NOMO-1 treated with DMSO at 0.1 percent for 48 hours (cell line): ENCODE measurements at regions not wholly inside any gene's neighbourhood (a gene's known extent, or its start where the extent isn't known, plus 50 kb on each side); places are given as distances from the start of the nearest gene placed in this dataset.

Experiments
- DNase-seq: peaks from one replicate; lab custom pipeline; 2025; ENCODE audit not compliant: unreplicated experiment; lab: John Stamatoyannopoulos, UW

DNA sequence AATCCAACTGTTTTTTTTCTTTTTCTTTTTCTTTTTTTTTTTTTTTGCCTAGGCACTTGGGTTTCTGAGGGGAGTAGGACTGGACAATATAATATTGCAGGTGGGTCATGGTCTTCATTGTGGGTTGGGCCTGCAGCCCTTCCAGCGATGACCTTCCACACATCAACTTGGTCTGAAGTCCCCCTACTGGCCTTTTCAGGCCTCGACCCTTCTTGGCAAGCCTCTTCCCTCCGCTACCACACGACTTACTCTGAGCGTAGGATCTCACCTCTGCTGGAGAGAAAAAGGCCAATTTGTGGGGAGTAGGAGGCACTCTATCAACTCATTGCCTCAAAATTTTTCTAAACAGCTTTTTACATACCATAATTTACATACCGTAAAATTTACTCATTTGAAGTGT, 51.1 kb upstream of the GRIK3 start:
- DNase-seq, result no peak

DNA sequence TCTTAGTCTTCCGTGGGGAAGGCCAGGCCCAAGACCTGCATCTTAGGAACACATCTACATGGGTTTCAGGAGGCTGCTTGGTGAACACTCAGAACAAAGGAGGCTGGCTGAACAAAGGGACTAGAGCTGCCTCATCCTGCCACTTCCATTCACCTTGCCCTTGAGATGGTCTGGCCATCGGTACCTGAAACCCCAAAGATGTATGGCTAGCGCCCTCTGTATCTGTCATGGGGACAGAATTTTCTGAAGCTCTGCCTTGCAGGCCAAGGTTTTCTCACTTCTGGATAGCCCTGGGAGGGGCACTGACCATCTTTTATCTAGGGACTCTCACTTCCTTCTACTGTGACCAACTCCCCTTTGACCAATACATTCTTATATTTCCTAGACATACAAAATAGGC, 55.4 kb upstream of the GRIK3 start:
- DNase-seq, result no peak

GRCh38 chr1:37090671-37091070, 56.4 kb upstream of the GRIK3 start:
- no peak for DNase-seq

- no peak for DNase-seq
Measured at GRCh38 chr1:37092937-37093336, 58.6 kb upstream of the GRIK3 start.

GRCh38 chr1:37094302-37094701, 60.0 kb upstream of the GRIK3 start:
- no peak for DNase-seq

GRCh38 chr1:37096523-37096922, 62.2 kb upstream of the GRIK3 start:
- DNase-seq, result no peak

GRCh38 chr1:37097731-37098130, 63.4 kb upstream of the GRIK3 start:
- no peak for DNase-seq

GRCh38 chr1:37098237-37098636, 63.9 kb upstream of the GRIK3 start:
- DNase-seq, result no peak

- no peak for DNase-seq
Measured at GRCh38 chr1:37100310-37100709, 66.0 kb upstream of the GRIK3 start.

- DNase-seq, result no peak
Measured at GRCh38 chr1:37102656-37103382, 68.5 kb upstream of the GRIK3 start.

DNA sequence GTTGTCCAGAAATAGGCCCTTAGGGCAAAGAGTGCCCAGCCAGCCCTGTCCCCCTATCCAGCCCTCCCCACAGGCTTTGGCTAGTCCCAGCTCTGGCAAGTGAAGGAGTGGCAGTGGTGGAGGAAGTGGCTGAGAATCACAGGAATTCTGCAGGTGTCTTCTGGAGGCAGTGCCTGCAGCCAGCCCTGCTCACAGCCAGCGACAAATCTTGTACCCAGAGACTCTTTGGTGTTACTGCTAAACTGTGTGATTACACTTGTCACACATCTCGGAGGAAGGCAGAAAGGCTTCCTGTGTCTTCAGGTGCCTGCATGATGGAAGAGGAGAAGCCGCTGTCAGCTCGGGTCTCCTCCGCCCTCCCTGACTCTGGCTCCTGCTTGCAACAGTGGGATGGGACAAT, 71.6 kb upstream of the GRIK3 start:
- DNase-seq, result no peak

DNA sequence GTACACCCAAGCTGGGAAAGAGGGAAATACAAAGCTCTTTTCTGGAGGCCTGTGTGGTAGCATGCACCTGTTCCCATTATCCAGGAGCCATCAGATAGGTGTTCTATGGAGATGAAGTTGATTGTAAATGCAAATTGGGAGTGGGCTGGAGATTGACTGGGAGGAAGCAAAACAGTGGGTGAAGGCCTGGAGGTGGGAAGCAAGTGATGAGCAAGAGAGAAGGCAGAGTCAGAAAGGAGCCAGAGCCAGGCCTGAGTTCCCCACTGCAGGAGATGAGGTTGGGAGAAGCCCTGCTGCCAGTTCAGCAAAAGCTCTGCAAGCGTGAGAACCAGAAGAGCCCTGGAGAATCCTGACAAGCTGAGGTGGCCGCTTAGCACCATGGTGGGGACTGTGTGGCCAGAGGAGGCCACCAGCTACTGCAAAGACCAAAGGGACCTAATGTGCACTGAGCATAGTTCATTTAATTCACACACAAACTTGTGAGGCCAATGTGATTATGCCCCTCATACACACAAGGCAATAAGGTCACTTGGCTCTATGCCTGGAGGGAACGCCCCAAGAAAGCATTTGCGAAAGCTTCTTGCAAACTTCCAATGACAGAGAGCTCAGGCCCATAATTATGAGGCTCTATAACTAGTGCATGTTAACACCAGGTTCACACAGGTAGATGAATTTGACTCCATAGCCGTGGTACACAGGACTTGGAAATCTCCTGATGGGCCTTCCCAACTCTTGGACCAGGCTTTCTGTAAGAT, 73.0 kb upstream of the GRIK3 start:
- no peak for DNase-seq

- no peak for DNase-seq
Measured at GRCh38 chr1:37108596-37109188, 74.4 kb upstream of the GRIK3 start.

- DNase-seq, result no peak
Measured at GRCh38 chr1:37112430-37112829, 78.1 kb upstream of the GRIK3 start.

DNA sequence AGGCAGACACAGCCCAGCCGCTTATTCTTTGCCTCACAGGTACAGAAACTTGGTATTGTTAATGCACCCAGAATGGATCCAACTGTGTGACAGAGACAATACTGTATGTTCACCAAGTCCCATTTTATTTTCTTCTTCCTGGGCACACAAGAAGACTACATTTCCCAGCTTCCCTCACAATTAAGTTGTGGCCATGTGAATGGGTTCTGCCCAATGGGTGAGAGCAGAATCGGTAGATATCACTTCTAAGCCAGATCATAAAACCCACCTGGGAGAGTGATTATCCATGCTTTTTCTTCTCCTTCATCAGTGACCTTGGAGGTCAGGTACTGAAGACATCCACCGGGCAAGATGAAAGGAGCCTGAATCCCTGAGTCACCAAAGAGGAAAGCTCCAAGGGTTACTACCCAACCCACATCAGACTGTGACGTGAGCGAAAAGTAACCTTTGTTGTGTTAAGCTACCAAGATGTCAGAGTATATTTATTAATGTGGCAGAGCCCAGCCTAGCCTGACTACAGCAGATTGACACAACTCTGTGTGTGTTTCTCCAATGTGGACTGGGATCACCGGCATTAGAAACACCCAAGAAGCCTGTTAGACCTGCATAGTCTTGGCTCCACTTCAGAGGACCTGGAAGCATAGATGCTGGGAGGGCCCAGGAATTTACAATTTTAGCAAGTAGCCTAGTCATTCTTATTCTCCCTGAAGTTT, 79.1 kb upstream of the GRIK3 start:
- no peak for DNase-seq

- no peak for DNase-seq
Measured at GRCh38 chr1:37118790-37119189, 84.5 kb upstream of the GRIK3 start.

DNA sequence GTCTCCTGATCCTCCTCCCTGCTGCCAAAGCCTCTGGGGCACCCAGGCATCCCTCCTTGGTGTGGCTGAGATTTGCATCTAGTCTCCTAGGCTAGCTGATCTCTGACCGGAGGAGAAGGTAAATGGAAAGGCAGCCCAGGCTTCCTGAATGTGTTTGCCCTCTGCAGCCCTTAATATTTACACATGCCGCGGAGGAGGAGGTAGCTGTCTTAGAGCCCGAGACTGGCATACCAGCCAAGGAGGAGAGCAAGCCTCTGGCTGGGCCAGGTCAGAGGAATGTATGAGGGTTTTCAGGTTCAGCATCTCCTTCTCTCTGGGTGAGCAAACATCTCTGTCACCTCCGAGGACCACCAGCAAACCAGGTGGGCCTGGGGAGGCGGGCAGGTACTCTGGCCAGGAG, 86.0 kb upstream of the GRIK3 start:
- no peak for DNase-seq

GRCh38 chr1:37123276-37124115, 89.2 kb upstream of the GRIK3 start:
- no peak for DNase-seq

DNA sequence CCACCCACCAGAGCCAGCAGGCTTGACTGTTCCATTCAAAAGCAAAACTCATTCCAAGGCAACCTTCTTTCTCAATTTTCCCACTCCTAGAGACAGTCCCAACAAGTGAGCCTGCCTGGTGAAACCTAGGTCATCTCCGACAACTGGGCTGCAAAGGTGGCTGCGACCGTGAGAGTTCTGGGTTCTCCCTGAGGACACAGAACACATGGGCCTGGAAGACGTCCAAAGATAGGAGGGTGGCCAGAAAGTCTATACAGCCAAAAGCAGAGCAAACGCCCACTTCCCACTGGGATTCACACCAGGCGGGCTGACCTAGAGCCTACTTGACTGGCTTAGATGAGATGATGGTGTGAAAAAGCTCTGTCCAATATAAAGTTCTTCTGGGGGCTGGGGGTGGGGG, 90.2 kb upstream of the GRIK3 start:
- DNase-seq, result no peak

DNA sequence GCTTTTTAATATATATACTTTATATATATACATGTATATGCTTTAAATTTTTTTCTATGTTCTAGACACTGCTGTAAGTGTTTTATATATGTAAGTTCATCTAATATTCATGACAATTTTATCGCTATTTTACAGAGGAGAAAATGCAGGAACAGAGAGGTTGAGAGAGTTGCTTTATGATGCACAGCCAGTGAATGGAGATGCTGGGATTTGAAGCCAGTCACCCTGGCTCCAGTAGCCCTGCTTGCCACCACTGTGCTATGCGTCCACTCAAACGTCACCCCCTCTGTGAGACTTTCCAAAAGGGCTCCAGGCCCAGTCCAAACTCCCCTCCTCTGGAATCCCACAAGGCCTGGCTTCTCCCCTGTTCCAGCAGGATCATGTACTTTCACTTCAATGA, 91.0 kb upstream of the GRIK3 start:
- DNase-seq, result no peak

- DNase-seq, result no peak
Measured at GRCh38 chr1:37127254-37127748, 93.0 kb upstream of the GRIK3 start.
